K562 (cell line): ENCODE measurements at regions not wholly inside any gene's neighbourhood (a gene's known extent, or its start where the extent isn't known, plus 50 kb on each side); places are given as distances from the start of the nearest gene placed in this dataset.

Experiments used
- ELF1 ChIP-seq: fragments of 200-800 bp; sonication (Bioruptor generic); IDR thresholded peaks from 2 replicates; pipeline ENCODE4 v1.6.1; 2016; ENCODE audit warnings: missing genetic modification characterization, missing compliant biosample characterization
- ETV6 ChIP-seq, 3 experiments: fragments of 150-350 bp in 1 of 3; sonication (generic) in 1 of 3; formaldehyde crosslinking in 1 of 3; IDR thresholded peaks; 2 replicates each; pipeline versions ENCODE4 v1.6.1 to v1.8.0; 2014 to 2022; ENCODE audit warnings: borderline replicate concordance in 2 of 3, low read depth in 2 of 3, antibody characterized with exemption in 1 of 3, low read length in 1 of 3, mild to moderate bottlenecking in 1 of 3, missing genetic modification reagents in 1 of 3
- FOXP4 ChIP-seq: sonication (generic); formaldehyde crosslinking; IDR thresholded peaks from 2 replicates; pipeline ENCODE4 v1.8.0; 2022; ENCODE audit warnings: mild to moderate bottlenecking, missing genetic modification reagents, borderline replicate concordance
- POLR2A ChIP-seq: fragments of 450-650 bp; conservative IDR thresholded peaks from 2 replicates; pipeline ENCODE4 v1.6.1; 2016
- POLR2AphosphoS5 ChIP-seq: IDR thresholded peaks from 2 replicates; pipeline ENCODE4 v1.6.1; 2011; ENCODE audit warnings: mild to moderate bottlenecking, low read depth, low read length, moderate library complexity; ENCODE audit not compliant: control insufficient read depth, insufficient read depth
- RBM15 ChIP-seq: fragments of 200-400 bp; formaldehyde crosslinking; IDR thresholded peaks from 2 replicates; pipeline ENCODE4 v1.6.1; 2018; ENCODE audit warnings: mild to moderate bottlenecking, low read length, moderate library complexity; ENCODE audit not compliant: insufficient read depth
- RFX5 ChIP-seq: IDR thresholded peaks from 2 replicates; pipeline ENCODE4 v1.6.1; 2011; ENCODE audit warnings: low read depth, mild to moderate bottlenecking, improper control_type of control experiment, low read length
- TRIM28 ChIP-seq: fragments of 450-650 bp; IDR thresholded peaks from 2 replicates; pipeline ENCODE4 v1.6.1; 2017
- ZNF197 ChIP-seq: fragments of 200-800 bp; sonication (Bioruptor generic); IDR thresholded peaks from 2 replicates; pipeline ENCODE4 v1.6.1; 2016; ENCODE audit warnings: low read depth, missing genetic modification characterization, missing compliant biosample characterization
- ZNF224 ChIP-seq: sonication (generic); formaldehyde crosslinking; IDR thresholded peaks from 2 replicates; pipeline ENCODE4 v1.8.0; 2022; ENCODE audit warnings: mild to moderate bottlenecking, missing genetic modification reagents
- TF ChIP-seq, protein P1 (sequence below): IDR thresholded peaks from 2 replicates; pipeline ENCODE4 v1.6.1; 2012; ENCODE audit warnings: low read depth, low read length, improper control_type of control experiment, borderline replicate concordance
- TF ChIP-seq, protein P2 (sequence below), 3 experiments: IDR thresholded peaks in 2 of 3; conservative IDR thresholded peaks in 1 of 3; 2 replicates each; pipeline ENCODE4 v1.5.1; 2011 to 2012; ENCODE audit warnings: low read length in 3 of 3, mild to moderate bottlenecking in 3 of 3, control low read depth in 2 of 3, improper control_type of control experiment in 1 of 3, inconsistent platforms in 1 of 3, low read depth in 1 of 3, mixed read lengths in 1 of 3, moderate library complexity in 1 of 3; ENCODE audit not compliant: insufficient read depth in 2 of 3

DNA sequence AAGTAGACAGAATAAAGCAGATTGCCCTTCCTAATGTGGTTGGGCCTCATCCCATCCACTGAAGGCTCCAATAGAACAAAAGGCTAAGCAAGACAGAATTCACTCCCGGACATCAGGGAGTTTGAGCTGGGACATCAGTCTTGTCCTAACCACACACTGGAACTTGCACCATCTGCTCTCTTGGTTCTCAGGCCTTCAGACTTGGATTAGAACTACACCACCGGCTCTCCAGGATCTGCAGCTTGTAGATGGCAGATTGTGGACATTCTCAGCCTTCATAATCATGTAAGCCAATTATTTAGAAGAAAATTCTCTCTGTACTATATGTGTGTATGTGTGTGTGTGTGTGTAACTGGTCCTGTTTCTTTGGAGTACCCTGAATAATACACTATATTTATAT, 394.7 kb upstream of the LMCD1 start:
- TF ChIP-seq, protein P1, sequence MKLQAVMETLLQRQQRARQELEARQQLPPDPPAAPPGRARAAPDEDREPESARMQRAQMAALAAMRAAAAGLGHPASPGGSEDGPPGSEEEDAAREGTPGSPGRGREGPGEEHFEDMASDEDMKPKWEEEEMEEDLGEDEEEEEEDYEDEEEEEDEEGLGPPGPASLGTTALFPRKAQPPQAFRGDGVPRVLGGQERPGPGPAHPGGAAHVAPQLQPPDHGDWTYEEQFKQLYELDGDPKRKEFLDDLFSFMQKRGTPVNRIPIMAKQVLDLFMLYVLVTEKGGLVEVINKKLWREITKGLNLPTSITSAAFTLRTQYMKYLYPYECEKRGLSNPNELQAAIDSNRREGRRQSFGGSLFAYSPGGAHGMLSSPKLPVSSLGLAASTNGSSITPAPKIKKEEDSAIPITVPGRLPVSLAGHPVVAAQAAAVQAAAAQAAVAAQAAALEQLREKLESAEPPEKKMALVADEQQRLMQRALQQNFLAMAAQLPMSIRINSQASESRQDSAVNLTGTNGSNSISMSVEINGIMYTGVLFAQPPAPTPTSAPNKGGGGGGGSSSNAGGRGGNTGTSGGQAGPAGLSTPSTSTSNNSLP = no peak
- TF ChIP-seq ELF1 (tag) = no peak
- no peak for TF ChIP-seq FOXP4 (CRISPR knock-in tag)
- no peak for TF ChIP-seq POLR2AphosphoS5
- TF ChIP-seq RBM15 = no peak
- TF ChIP-seq ZNF197 (CRISPR knock-in tag) = no peak
- no peak for TF ChIP-seq TRIM28
- no peak for TF ChIP-seq ETV6 (IDR thresholded peaks at IDR 0.05; ENCODE audit: borderline replicate concordance in 1 of 2, low read depth in 2 of 2, low read length in 1 of 2)
- TF ChIP-seq ETV6 (CRISPR knock-in tag; IDR thresholded peaks at IDR 0.05; ENCODE audit: borderline replicate concordance) = no peak
- TF ChIP-seq, protein P2, sequence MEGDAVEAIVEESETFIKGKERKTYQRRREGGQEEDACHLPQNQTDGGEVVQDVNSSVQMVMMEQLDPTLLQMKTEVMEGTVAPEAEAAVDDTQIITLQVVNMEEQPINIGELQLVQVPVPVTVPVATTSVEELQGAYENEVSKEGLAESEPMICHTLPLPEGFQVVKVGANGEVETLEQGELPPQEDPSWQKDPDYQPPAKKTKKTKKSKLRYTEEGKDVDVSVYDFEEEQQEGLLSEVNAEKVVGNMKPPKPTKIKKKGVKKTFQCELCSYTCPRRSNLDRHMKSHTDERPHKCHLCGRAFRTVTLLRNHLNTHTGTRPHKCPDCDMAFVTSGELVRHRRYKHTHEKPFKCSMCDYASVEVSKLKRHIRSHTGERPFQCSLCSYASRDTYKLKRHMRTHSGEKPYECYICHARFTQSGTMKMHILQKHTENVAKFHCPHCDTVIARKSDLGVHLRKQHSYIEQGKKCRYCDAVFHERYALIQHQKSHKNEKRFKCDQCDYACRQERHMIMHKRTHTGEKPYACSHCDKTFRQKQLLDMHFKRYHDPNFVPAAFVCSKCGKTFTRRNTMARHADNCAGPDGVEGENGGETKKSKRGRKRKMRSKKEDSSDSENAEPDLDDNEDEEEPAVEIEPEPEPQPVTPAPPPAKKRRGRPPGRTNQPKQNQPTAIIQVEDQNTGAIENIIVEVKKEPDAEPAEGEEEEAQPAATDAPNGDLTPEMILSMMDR (IDR thresholded peaks at IDR 0.05 in 2 of 3, conservative IDR thresholded peaks at IDR 0.05 in 1 of 3; ENCODE audit: insufficient read depth in 2 of 3, low read depth in 1 of 3, low read length in 3 of 3) = no peak
- no peak for TF ChIP-seq POLR2A
- no peak for TF ChIP-seq RFX5
- TF ChIP-seq ZNF224 (CRISPR knock-in tag) = no peak
